ENCODE measurements at regions not wholly inside any gene's neighbourhood (a gene's known extent, or its start where the extent isn't known, plus 50 kb on each side); places are given as distances from the start of the nearest gene placed in this dataset.

DNA sequence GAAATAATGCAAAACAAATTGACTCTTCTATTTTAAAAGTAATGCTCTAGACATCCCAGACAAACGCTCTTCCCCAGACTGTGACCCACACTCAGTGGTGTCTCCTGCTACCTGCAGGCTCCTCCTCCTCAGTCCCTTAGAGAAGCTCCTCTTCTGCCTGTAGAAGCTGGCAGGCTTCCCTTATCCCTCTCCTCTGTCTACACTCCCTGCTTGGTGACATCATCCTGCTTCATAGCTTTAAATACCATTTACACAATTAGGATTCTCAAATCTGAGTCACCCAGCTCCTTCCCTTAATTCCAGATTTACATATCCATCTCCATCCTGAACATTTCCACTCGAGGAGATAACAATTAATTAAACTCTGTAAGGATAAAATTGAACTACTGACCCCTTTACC lies 167.9 kb downstream of the FBXO15 start:
- Histone ChIP-seq H3K27me3 (ENCODE audit: insufficient read depth, low read length) (no peaks in the 10 kb centered on the region), H4K91ac (ENCODE audit: low read depth, low read length) (no peak overlapping the region), H3K36me3 (ENCODE audit: control insufficient read depth in 1 of 2, insufficient read depth in 2 of 2, low read length in 2 of 2) (no peaks in the 10 kb centered on the region), H2BK5ac (ENCODE audit: low read depth, low read length, poor library complexity) (no peak overlapping the region), H3K79me2 (ENCODE audit: control insufficient read depth, insufficient read depth, low read length, poor library complexity) (no peaks in the 10 kb centered on the region), H3K4me2 (ENCODE audit: low read length) (no peak overlapping the region), H3K18ac (ENCODE audit: low read length) (no peak overlapping the region), H3K4me1 (ENCODE audit: control insufficient read depth in 1 of 2, insufficient read depth in 2 of 2, low read length in 2 of 2) (no peaks in the 10 kb centered on the region), H3K9me3 (ENCODE audit: insufficient read depth, low read depth, low read length) (peaks cover 2% of the 10 kb centered on the region), H2BK120ac (ENCODE audit: insufficient read depth, low read length, poor library complexity) (no peak overlapping the region), H3K27ac (ENCODE audit: low read depth, low read length) (no peak overlapping the region), H3K23ac (ENCODE audit: low read length) (no peak overlapping the region), H3K4ac (ENCODE audit: low read depth, low read length) (no peak overlapping the region), H2AK5ac (ENCODE audit: low read length) (no peak overlapping the region), H4K8ac (ENCODE audit: low read depth, low read length) (no peak overlapping the region), H3K79me1 (ENCODE audit: low read length) (no peaks in the 10 kb centered on the region), H2BK12ac (ENCODE audit: low read length) (no peak overlapping the region), H2AFZ (ENCODE audit: insufficient read depth, low read length, poor library complexity) (no peak overlapping the region), H4K12ac (ENCODE audit: low read depth, low read length) (no peak overlapping the region), H3K4me3 (ENCODE audit: low read depth, low read length) (no peak overlapping the region), H3K9ac (ENCODE audit: low read length) (no peak overlapping the region), H3K14ac (ENCODE audit: low read length) (no peak overlapping the region)
- DNase-seq: peak in 1 of 2 donors; percentile 4
- WGBS (ENCODE audit: extremely low coverage, insufficient coverage, insufficient read length): no CpG with 5 or more reads among the region's 2 CpGs

DNA sequence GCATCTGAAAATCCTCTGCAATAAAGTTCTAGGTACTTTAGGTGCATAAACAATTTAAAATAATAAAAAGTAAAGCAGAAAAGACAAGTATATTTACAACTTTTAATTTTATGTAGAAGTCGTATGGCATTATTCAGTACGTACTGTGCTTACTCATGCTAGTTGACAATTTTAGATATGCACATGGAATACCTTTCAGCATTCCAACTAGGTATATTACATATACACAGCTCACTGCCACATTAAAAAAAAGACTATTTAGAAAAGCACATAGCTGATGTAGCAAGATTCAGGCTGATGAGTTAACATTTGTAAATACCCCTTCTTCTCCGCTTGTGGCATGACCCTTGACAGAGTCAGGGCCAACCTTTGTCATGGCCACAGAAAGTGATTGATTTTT lies 171.2 kb downstream of the FBXO15 start:
- H3K36me3 ChIP-seq (ENCODE audit: control insufficient read depth in 1 of 2, insufficient read depth in 2 of 2, low read length in 2 of 2): no peaks in the 10 kb centered on the region
- H3K27me3 ChIP-seq (ENCODE audit: insufficient read depth, low read length): no peaks in the 10 kb centered on the region
- no peak overlapping the region for H3K27ac ChIP-seq (ENCODE audit: low read depth, low read length)
- no peak overlapping the region for H3K9ac ChIP-seq (ENCODE audit: low read length)
- H2BK12ac ChIP-seq (ENCODE audit: low read length): no peak overlapping the region
- no peak overlapping the region for H2BK120ac ChIP-seq (ENCODE audit: insufficient read depth, low read length, poor library complexity)
- H2BK5ac ChIP-seq (ENCODE audit: low read depth, low read length, poor library complexity): no peak overlapping the region
- H3K4me1 ChIP-seq (ENCODE audit: control insufficient read depth in 1 of 2, insufficient read depth in 2 of 2, low read length in 2 of 2): no peaks in the 10 kb centered on the region
- H2AK5ac ChIP-seq (ENCODE audit: low read length): no peak overlapping the region
- no peak for DNase-seq
- no peak overlapping the region for H3K4ac ChIP-seq (ENCODE audit: low read depth, low read length)
- no peak overlapping the region for H3K23ac ChIP-seq (ENCODE audit: low read length)
- WGBS (ENCODE audit: extremely low coverage, insufficient coverage, insufficient read length): no CpG with 5 or more reads among the region's 3 CpGs
- H3K4me3 ChIP-seq (ENCODE audit: low read depth, low read length): no peak overlapping the region
- H3K14ac ChIP-seq (ENCODE audit: low read length): no peak overlapping the region
- no peak overlapping the region for H2AFZ ChIP-seq (ENCODE audit: insufficient read depth, low read length, poor library complexity)
- no peak overlapping the region for H4K12ac ChIP-seq (ENCODE audit: low read depth, low read length)
- H4K91ac ChIP-seq (ENCODE audit: low read depth, low read length): no peak overlapping the region
- no peak overlapping the region for H4K8ac ChIP-seq (ENCODE audit: low read depth, low read length)
- no peaks in the 10 kb centered on the region for H3K79me2 ChIP-seq (ENCODE audit: control insufficient read depth, insufficient read depth, low read length, poor library complexity)
- H3K79me1 ChIP-seq (ENCODE audit: low read length): no peaks in the 10 kb centered on the region
- no peak overlapping the region for H3K18ac ChIP-seq (ENCODE audit: low read length)
- peaks cover 2% of the 10 kb centered on the region for H3K9me3 ChIP-seq (ENCODE audit: insufficient read depth, low read depth, low read length)
- no peak overlapping the region for H3K4me2 ChIP-seq (ENCODE audit: low read length)

DNA sequence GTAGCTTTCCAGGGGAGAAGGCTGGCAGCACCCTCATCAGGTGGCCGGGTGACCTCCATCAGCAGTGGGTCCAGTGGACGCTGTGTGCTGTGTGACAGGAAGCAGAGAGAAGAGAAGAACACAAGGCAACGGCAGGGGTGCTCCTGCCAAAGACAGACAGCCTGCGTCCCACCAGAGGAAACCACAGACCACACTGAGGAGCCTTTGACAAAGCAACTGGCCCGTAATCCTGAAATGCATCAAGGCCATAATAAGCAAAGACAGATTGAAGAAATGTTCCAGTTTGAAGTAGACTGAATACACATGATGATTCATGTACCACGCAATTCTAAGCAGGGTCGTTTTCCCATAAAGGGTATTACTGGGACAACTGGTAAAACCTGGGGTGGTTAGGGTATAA lies 172.4 kb downstream of the FBXO15 start:
- Histone ChIP-seq H3K9me3 (ENCODE audit: insufficient read depth, low read depth, low read length) (no peaks in the 10 kb centered on the region), H4K91ac (ENCODE audit: low read depth, low read length) (no peak overlapping the region), H3K4me3 (ENCODE audit: low read depth, low read length) (no peak overlapping the region), H4K8ac (ENCODE audit: low read depth, low read length) (no peak overlapping the region), H3K14ac (ENCODE audit: low read length) (no peak overlapping the region), H4K12ac (ENCODE audit: low read depth, low read length) (no peak overlapping the region), H3K79me1 (ENCODE audit: low read length) (no peaks in the 10 kb centered on the region), H2AK5ac (ENCODE audit: low read length) (no peak overlapping the region), H3K27me3 (ENCODE audit: insufficient read depth, low read length) (no peaks in the 10 kb centered on the region), H3K4ac (ENCODE audit: low read depth, low read length) (no peak overlapping the region), H3K27ac (ENCODE audit: low read depth, low read length) (no peak overlapping the region), H3K4me1 (ENCODE audit: control insufficient read depth in 1 of 2, insufficient read depth in 2 of 2, low read length in 2 of 2) (no peaks in the 10 kb centered on the region), H3K36me3 (ENCODE audit: control insufficient read depth in 1 of 2, insufficient read depth in 2 of 2, low read length in 2 of 2) (no peaks in the 10 kb centered on the region), H3K9ac (ENCODE audit: low read length) (no peak overlapping the region), H2AFZ (ENCODE audit: insufficient read depth, low read length, poor library complexity) (no peak overlapping the region), H3K4me2 (ENCODE audit: low read length) (no peak overlapping the region), H3K23ac (ENCODE audit: low read length) (no peak overlapping the region), H3K79me2 (ENCODE audit: control insufficient read depth, insufficient read depth, low read length, poor library complexity) (no peaks in the 10 kb centered on the region), H3K18ac (ENCODE audit: low read length) (no peak overlapping the region), H2BK5ac (ENCODE audit: low read depth, low read length, poor library complexity) (no peak overlapping the region), H2BK120ac (ENCODE audit: insufficient read depth, low read length, poor library complexity) (no peak overlapping the region), H2BK12ac (ENCODE audit: low read length) (no peak overlapping the region)
- no peak for DNase-seq
- WGBS (ENCODE audit: extremely low coverage, insufficient coverage, insufficient read length): no CpG with 5 or more reads among the region's 7 CpGs

DNA sequence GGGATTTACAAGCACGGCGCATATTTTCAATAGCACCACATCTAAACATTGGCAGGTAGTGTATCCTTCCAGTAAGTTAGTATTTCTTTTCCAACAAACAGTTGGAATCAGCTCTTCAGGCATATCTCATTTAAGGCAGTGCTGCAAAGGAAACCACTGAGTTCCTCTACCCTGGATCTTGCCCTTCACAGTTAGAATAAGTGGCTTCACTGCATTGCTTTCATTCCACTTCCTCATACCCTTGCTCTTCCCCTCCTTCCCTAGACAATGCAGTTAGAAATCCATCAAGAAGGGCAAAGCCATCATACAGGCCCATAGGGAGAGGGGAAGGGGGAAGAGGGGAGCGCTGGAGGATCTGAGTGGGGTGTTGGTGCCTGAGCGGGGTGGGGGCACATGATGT lies 173.7 kb downstream of the FBXO15 start:
- H3K23ac ChIP-seq (ENCODE audit: low read length): no peak overlapping the region
- no peak overlapping the region for H3K9ac ChIP-seq (ENCODE audit: low read length)
- no peaks in the 10 kb centered on the region for H3K9me3 ChIP-seq (ENCODE audit: insufficient read depth, low read depth, low read length)
- no peak overlapping the region for H3K27ac ChIP-seq (ENCODE audit: low read depth, low read length)
- no peak overlapping the region for H3K18ac ChIP-seq (ENCODE audit: low read length)
- no peaks in the 10 kb centered on the region for H3K36me3 ChIP-seq (ENCODE audit: control insufficient read depth in 1 of 2, insufficient read depth in 2 of 2, low read length in 2 of 2)
- no peak overlapping the region for H3K14ac ChIP-seq (ENCODE audit: low read length)
- no peaks in the 10 kb centered on the region for H3K79me2 ChIP-seq (ENCODE audit: control insufficient read depth, insufficient read depth, low read length, poor library complexity)
- no peak overlapping the region for H2BK120ac ChIP-seq (ENCODE audit: insufficient read depth, low read length, poor library complexity)
- no CpG with 5 or more reads among the region's 4 CpGs for WGBS (ENCODE audit: extremely low coverage, insufficient coverage, insufficient read length)
- no peak overlapping the region for H3K4me3 ChIP-seq (ENCODE audit: low read depth, low read length)
- no peak overlapping the region for H2AK5ac ChIP-seq (ENCODE audit: low read length)
- no peak overlapping the region for H4K12ac ChIP-seq (ENCODE audit: low read depth, low read length)
- H4K91ac ChIP-seq (ENCODE audit: low read depth, low read length): no peak overlapping the region
- H2BK5ac ChIP-seq (ENCODE audit: low read depth, low read length, poor library complexity): no peak overlapping the region
- H4K8ac ChIP-seq (ENCODE audit: low read depth, low read length): no peak overlapping the region
- no peak overlapping the region for H3K4ac ChIP-seq (ENCODE audit: low read depth, low read length)
- no peaks in the 10 kb centered on the region for H3K79me1 ChIP-seq (ENCODE audit: low read length)
- no peak for DNase-seq
- no peak overlapping the region for H2AFZ ChIP-seq (ENCODE audit: insufficient read depth, low read length, poor library complexity)
- no peak overlapping the region for H3K4me2 ChIP-seq (ENCODE audit: low read length)
- H3K27me3 ChIP-seq (ENCODE audit: insufficient read depth, low read length): no peaks in the 10 kb centered on the region
- H3K4me1 ChIP-seq (ENCODE audit: control insufficient read depth in 1 of 2, insufficient read depth in 2 of 2, low read length in 2 of 2): no peaks in the 10 kb centered on the region
- no peak overlapping the region for H2BK12ac ChIP-seq (ENCODE audit: low read length)

Measured in trophoblast cell (in vitro differentiated cells and primary cell).